Caco-2 (cell line): ENCODE measurements at regions not wholly inside any gene's neighbourhood (a gene's known extent, or its start where the extent isn't known, plus 50 kb on each side); places are given as distances from the start of the nearest gene placed in this dataset.

Experiments
- BruUV-seq: library from RNA; stranded (reverse); fragments of 400-500 nt; replicated peaks from 2 replicates; lab custom pipeline; 2021; lab: Mats Ljungman, UMichigan
- CTCF ChIA-PET: fragments of 300-600 bp; sonication (Branson Sonifier 250); formaldehyde crosslinking; loops from one replicate; lab custom pipeline; 2022; ENCODE audit warnings: antibody characterized with exemption; lab: Charles Lee
- POLR2A ChIA-PET: fragments of 300-600 bp; sonication (Branson Sonifier 250); formaldehyde crosslinking; loops from one replicate; lab custom pipeline; 2022; ENCODE audit warnings: antibody characterized with exemption; lab: Charles Lee
- DNase-seq, 2 experiments: peaks; one replicate each; pipeline versions ENCODE4 v3.0.0 to v3.0.0-alpha.2; 2020 to 2022
- H3K27me3 ChIP-seq: replicated peaks from 2 replicates; pipeline ENCODE4 v1.6.0; 2011; ENCODE audit warnings: low read length; ENCODE audit not compliant: control insufficient read depth, insufficient read depth
- H3K36me3 ChIP-seq: 2 replicates; pipeline ENCODE4 v1.5.1; 2011; ENCODE audit warnings: low read length; ENCODE audit not compliant: control insufficient read depth, insufficient read depth
- H3K4me1 ChIP-seq: fragments of 250-450 bp; sonication (Bioruptor Pico); 2 replicates; pipeline ENCODE4 v1.5.1; 2020; ENCODE audit warnings: mild to moderate bottlenecking
- H3K4me3 ChIP-seq: 2 replicates; pipeline ENCODE4 v1.5.1; 2011; ENCODE audit warnings: low read depth, mild to moderate bottlenecking, control low read depth, low read length
- H3K9me3 ChIP-seq: fragments of 250-450 bp; sonication (Bioruptor Pico); 2 replicates; pipeline ENCODE4 v1.5.1; 2020; ENCODE audit warnings: mild to moderate bottlenecking, moderate library complexity
- H3K27ac Mint-ChIP-seq: one replicate; pipeline ENCODE4 v1.8.0; 2022; ENCODE audit warnings: mixed read lengths; ENCODE audit not compliant: unreplicated experiment
- H3K27me3 Mint-ChIP-seq: one replicate; pipeline ENCODE4 v1.8.0; 2022; ENCODE audit warnings: mixed read lengths; ENCODE audit not compliant: insufficient read depth, unreplicated experiment
- H3K36me3 Mint-ChIP-seq: one replicate; pipeline ENCODE4 v1.8.0; 2022; ENCODE audit warnings: mild to moderate bottlenecking, mixed read lengths; ENCODE audit not compliant: insufficient read depth, unreplicated experiment
- H3K4me1 Mint-ChIP-seq: one replicate; pipeline ENCODE4 v1.8.0; 2022; ENCODE audit warnings: low read depth, mixed read lengths; ENCODE audit not compliant: unreplicated experiment
- H3K4me3 Mint-ChIP-seq: one replicate; pipeline ENCODE4 v1.8.0; 2022; ENCODE audit warnings: mild to moderate bottlenecking, moderate library complexity, mixed read lengths; ENCODE audit not compliant: unreplicated experiment
- H3K9me3 Mint-ChIP-seq: one replicate; pipeline ENCODE4 v1.8.0; 2022; ENCODE audit warnings: mixed read lengths; ENCODE audit not compliant: unreplicated experiment
- intact Hi-C: fragments of 100-400 bp; cut with micrococcal nuclease; formaldehyde crosslinking; loops from one replicate; pipeline ENCODE4 v1.10.0; 2022; ENCODE audit not compliant: unreplicated experiment
- TF ChIP-seq, protein P1 (sequence below), 2 experiments: fragments of 200-600 bp in 1 of 2; IDR thresholded peaks; 1 replicate in 1 of 2; 2 replicates in 1 of 2; pipeline versions ENCODE4 v1.5.1 to v1.8.0; 2011 to 2022; ENCODE audit warnings: antibody characterized with exemption in 1 of 2, control low read depth in 1 of 2, inconsistent platforms in 1 of 2, low read depth in 1 of 2, low read length in 1 of 2, mild to moderate bottlenecking in 1 of 2, moderate library complexity in 1 of 2; ENCODE audit not compliant: insufficient read depth in 1 of 2, severe bottlenecking in 1 of 2, unreplicated experiment in 1 of 2

DNA sequence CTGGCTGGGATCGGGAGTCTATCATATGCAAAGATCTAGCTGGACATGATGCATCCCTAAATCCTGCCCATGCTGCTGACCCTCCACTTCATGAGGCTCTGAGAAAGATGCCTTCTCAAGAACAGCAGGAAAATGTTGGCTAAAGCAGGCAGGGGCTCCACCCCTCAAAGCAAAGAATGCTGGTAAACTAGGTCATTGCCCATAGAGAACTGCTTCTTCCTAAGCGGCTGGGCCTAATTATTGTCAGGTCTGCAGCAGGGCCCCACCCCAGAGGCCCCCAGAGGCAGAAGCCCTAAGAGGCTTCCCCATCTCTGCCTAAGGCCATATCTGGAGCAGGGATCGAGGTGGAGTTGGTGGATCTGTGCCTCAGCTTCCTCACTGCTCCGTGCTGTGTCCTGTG, 447.4 kb upstream of the PROK2 start:
- POLR2A ChIA-PET: no interaction called here
- H3K9me3 Mint-ChIP-seq: peaks cover 5% of the 10 kb centered on the region

DNA sequence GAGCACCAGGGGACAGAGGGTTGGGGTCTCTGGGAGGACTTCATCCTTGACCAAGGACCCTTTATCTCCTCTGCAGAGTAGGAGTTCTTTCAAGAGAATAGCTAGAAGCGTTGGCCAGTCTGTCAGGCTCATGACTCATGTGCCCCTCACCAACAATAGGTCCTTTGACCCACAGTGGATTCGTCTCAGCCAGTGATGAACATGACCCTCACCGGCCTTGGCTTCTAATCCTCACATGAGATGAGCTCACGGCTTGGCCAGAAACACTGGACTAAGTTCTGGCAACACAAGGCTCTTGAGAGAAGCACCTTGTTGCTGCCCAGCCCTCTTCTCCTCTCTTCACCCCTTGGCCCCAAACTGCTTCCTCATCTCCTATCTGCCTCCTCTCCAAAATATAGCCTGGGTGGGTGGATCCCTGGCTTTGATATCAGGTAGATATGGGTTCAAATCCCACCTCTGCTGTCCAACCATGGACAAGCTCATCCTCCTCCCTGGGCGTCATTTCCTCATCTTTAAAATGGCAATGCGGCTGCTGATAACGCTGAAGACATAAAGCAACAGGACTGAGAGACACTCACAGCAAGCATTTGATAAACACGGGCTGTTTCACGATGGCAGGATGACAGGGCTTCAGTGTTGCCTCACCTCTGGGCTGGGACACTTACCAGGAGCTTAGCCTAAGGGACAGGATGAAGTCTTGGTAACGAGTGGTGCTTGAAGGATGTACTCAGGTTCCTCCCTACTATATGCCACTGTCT, 446.7 kb upstream of the PROK2 start:
- Mint-ChIP-seq H3K27ac (no peak overlapping the region), H3K27me3 (peaks cover 21% of the 10 kb centered on the region), H3K9me3 (peaks cover 12% of the 10 kb centered on the region), H3K4me3 (no peak overlapping the region), H3K4me1 (no peaks in the 10 kb centered on the region), H3K36me3 (no peaks in the 10 kb centered on the region)
- no peaks in the 10 kb centered on the region for H3K4me1 ChIP-seq
- no peaks in the 10 kb centered on the region for H3K27me3 ChIP-seq
- POLR2A ChIA-PET: no interaction called here
- CTCF ChIA-PET: interaction anchor here (0.6 kb wide), 1 partner anchor 493 kb away, joined by 3 read pairs; no protein-coding TSS in a partner anchor
- BruUV-seq: no TSS peak
- intact Hi-C loops: no loop called here
- H3K36me3 ChIP-seq: no peaks in the 10 kb centered on the region
- TF ChIP-seq, protein P1, sequence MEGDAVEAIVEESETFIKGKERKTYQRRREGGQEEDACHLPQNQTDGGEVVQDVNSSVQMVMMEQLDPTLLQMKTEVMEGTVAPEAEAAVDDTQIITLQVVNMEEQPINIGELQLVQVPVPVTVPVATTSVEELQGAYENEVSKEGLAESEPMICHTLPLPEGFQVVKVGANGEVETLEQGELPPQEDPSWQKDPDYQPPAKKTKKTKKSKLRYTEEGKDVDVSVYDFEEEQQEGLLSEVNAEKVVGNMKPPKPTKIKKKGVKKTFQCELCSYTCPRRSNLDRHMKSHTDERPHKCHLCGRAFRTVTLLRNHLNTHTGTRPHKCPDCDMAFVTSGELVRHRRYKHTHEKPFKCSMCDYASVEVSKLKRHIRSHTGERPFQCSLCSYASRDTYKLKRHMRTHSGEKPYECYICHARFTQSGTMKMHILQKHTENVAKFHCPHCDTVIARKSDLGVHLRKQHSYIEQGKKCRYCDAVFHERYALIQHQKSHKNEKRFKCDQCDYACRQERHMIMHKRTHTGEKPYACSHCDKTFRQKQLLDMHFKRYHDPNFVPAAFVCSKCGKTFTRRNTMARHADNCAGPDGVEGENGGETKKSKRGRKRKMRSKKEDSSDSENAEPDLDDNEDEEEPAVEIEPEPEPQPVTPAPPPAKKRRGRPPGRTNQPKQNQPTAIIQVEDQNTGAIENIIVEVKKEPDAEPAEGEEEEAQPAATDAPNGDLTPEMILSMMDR (IDR thresholded peaks at IDR 0.05; ENCODE audit: insufficient read depth in 1 of 2, low read depth in 1 of 2, low read length in 1 of 2, severe bottlenecking in 1 of 2, unreplicated experiment in 1 of 2): no peak
- no peak overlapping the region for H3K4me3 ChIP-seq
- no peak for DNase-seq
- H3K9me3 ChIP-seq: no peaks in the 10 kb centered on the region

More for the DNA sequence above, 447.4 kb upstream of the PROK2 start:
- H3K27me3 ChIP-seq: no peaks in the 10 kb centered on the region
- no peaks in the 10 kb centered on the region for H3K4me1 ChIP-seq
- TF ChIP-seq, protein P1 (IDR thresholded peaks at IDR 0.05; ENCODE audit: insufficient read depth in 1 of 2, low read depth in 1 of 2, low read length in 1 of 2, severe bottlenecking in 1 of 2, unreplicated experiment in 1 of 2): no peak
- Mint-ChIP-seq H3K36me3 (no peaks in the 10 kb centered on the region), H3K27ac (no peak overlapping the region), H3K27me3 (peaks cover 21% of the 10 kb centered on the region), H3K4me3 (no peak overlapping the region), H3K4me1 (no peaks in the 10 kb centered on the region)
- no peak for DNase-seq
- no peak overlapping the region for H3K4me3 ChIP-seq
- H3K36me3 ChIP-seq: no peaks in the 10 kb centered on the region
- CTCF ChIA-PET: no interaction called here
- no TSS peak for BruUV-seq
- intact Hi-C loops: no loop called here
- no peaks in the 10 kb centered on the region for H3K9me3 ChIP-seq

DNA sequence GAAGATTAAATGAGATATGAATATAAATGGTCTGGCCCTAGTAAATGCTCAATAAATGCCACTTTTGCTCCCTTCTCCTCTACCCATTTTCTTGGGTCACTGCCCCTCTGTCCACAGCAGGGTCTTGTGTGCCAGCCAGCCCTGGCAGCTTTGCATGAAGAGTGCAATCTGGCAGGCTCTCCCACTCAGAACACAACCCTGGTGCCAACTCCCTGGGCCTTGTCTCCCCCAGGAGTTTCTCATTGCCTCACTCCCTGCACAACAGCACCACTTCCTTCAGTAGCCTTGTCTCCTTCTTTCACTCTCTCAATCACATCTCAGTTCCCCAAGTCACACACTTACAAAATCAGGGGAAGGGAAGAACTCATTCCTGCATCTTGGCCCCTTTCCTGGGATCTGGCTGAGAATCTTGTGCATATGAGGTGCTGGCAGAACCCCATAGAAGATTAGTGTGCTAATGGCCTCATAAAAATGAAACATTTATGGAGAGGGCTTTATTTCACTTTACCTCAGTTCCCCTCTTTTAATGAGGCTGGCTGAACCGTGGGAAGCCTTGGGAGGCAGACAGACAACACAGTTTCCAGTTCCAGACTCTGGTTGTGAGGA, 445.9 kb upstream of the PROK2 start:
- Mint-ChIP-seq H3K27me3 (peaks cover 18% of the 10 kb centered on the region), H3K4me3 (no peak overlapping the region), H3K4me1 (no peaks in the 10 kb centered on the region), H3K36me3 (no peaks in the 10 kb centered on the region), H3K27ac (no peak overlapping the region), H3K9me3 (peaks cover 19% of the 10 kb centered on the region)
- Histone ChIP-seq H3K27me3 (no peaks in the 10 kb centered on the region; the same call in 1 of the 2 replicates), H3K4me1 (no peaks in the 10 kb centered on the region), H3K36me3 (no peaks in the 10 kb centered on the region), H3K4me3 (no peak overlapping the region), H3K9me3 (0 out of 2 replicates have a peak, but pooled peaks cover 2% of the 10 kb centered on the region)
- BruUV-seq: no TSS peak
- ChIA-PET CTCF (no interaction called here), POLR2A (no interaction called here)
- intact Hi-C loops: no loop called here
- no peak for DNase-seq
- TF ChIP-seq, protein P1 (IDR thresholded peaks at IDR 0.05; ENCODE audit: insufficient read depth in 1 of 2, low read depth in 1 of 2, low read length in 1 of 2, severe bottlenecking in 1 of 2, unreplicated experiment in 1 of 2): no peak
